ENCODE measurements at regions not wholly inside any gene's neighbourhood (a gene's known extent, or its start where the extent isn't known, plus 50 kb on each side); places are given as distances from the start of the nearest gene placed in this dataset.
A peak's percentile ranks its signal among the peaks of the same experiment; 100 is the strongest.

DNA sequence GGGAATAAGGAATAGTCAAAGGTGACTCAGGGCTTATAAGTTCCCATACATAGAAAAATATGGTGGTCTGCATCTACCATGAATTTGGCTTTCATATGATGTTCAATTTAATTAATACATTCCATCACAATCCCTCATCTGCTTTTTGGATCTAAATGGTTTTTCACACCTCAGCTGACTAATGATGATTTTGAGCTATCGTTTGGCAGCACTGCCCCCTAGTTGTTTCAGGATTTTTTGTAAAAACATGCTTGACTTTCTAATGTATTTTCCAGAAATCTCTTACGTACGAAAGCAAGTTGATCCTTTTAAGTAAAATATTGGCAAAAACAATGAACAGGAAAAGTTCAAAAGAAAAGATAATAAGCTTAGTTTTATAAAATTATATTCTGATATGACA, 408.6 kb upstream of the ADGRB3 start (continued):
- TF ChIP-seq RAD21 (CRISPR knock-in tag; conservative IDR thresholded peaks at IDR 0.05 in 1 of 2, IDR thresholded peaks at IDR 0.05 in 1 of 2), result peak; percentile 68 to 89
- TF ChIP-seq, protein P1, sequence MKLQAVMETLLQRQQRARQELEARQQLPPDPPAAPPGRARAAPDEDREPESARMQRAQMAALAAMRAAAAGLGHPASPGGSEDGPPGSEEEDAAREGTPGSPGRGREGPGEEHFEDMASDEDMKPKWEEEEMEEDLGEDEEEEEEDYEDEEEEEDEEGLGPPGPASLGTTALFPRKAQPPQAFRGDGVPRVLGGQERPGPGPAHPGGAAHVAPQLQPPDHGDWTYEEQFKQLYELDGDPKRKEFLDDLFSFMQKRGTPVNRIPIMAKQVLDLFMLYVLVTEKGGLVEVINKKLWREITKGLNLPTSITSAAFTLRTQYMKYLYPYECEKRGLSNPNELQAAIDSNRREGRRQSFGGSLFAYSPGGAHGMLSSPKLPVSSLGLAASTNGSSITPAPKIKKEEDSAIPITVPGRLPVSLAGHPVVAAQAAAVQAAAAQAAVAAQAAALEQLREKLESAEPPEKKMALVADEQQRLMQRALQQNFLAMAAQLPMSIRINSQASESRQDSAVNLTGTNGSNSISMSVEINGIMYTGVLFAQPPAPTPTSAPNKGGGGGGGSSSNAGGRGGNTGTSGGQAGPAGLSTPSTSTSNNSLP (IDR thresholded peaks at IDR 0.05; ENCODE audit: borderline replicate concordance, low read depth, low read length), result peak; percentile 75; the same call in 1 of the 2 replicates
- peak; percentile 36; the same call in 1 of the 2 replicates for TF ChIP-seq L3MBTL2 (IDR thresholded peaks at IDR 0.05)
- TF ChIP-seq FOSL1 (tag; conservative IDR thresholded peaks at IDR 0.05), result 0 out of 2 replicates have a peak, but pooled peaks have one; percentile 10
- TF ChIP-seq SOX6 (IDR thresholded peaks at IDR 0.05), result 0 out of 2 replicates have a peak, but pooled peaks have one; percentile 12
- no peak for TF ChIP-seq SMAD1 (IDR thresholded peaks at IDR 0.05; ENCODE audit: low read depth, low read length, partially characterized antibody)
- no peak for TF ChIP-seq CBX3 (IDR thresholded peaks at IDR 0.05; ENCODE audit: borderline replicate concordance in 1 of 2, low read length in 2 of 2)
- peak; percentile 50 for TF ChIP-seq NFE2 (IDR thresholded peaks at IDR 0.05; ENCODE audit: low read depth)
- no peak for TF ChIP-seq BRD9 (IDR thresholded peaks at IDR 0.05; ENCODE audit: low read depth, partially characterized antibody)
- no peak for TF ChIP-seq RBFOX2 (IDR thresholded peaks at IDR 0.05; ENCODE audit: low read depth, low read length)
- TF ChIP-seq SMC3 (conservative IDR thresholded peaks at IDR 0.05; ENCODE audit: insufficient read depth, low read depth, low read length), result peak; percentile 41; the same call in 1 of the 2 replicates
- TF ChIP-seq, protein P2, sequence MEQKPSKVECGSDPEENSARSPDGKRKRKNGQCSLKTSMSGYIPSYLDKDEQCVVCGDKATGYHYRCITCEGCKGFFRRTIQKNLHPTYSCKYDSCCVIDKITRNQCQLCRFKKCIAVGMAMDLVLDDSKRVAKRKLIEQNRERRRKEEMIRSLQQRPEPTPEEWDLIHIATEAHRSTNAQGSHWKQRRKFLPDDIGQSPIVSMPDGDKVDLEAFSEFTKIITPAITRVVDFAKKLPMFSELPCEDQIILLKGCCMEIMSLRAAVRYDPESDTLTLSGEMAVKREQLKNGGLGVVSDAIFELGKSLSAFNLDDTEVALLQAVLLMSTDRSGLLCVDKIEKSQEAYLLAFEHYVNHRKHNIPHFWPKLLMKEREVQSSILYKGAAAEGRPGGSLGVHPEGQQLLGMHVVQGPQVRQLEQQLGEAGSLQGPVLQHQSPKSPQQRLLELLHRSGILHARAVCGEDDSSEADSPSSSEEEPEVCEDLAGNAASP (IDR thresholded peaks at IDR 0.05), result no peak
- TF ChIP-seq WHSC1 (IDR thresholded peaks at IDR 0.05; ENCODE audit: low read length), result no peak
- no peak for TF ChIP-seq ZNF717 (CRISPR knock-in tag; IDR thresholded peaks at IDR 0.05)
- TF ChIP-seq, protein P3, sequence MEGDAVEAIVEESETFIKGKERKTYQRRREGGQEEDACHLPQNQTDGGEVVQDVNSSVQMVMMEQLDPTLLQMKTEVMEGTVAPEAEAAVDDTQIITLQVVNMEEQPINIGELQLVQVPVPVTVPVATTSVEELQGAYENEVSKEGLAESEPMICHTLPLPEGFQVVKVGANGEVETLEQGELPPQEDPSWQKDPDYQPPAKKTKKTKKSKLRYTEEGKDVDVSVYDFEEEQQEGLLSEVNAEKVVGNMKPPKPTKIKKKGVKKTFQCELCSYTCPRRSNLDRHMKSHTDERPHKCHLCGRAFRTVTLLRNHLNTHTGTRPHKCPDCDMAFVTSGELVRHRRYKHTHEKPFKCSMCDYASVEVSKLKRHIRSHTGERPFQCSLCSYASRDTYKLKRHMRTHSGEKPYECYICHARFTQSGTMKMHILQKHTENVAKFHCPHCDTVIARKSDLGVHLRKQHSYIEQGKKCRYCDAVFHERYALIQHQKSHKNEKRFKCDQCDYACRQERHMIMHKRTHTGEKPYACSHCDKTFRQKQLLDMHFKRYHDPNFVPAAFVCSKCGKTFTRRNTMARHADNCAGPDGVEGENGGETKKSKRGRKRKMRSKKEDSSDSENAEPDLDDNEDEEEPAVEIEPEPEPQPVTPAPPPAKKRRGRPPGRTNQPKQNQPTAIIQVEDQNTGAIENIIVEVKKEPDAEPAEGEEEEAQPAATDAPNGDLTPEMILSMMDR (IDR thresholded peaks at IDR 0.05 in 2 of 3, conservative IDR thresholded peaks at IDR 0.05 in 1 of 3; ENCODE audit: insufficient read depth in 2 of 3, low read depth in 1 of 3, low read length in 3 of 3), result peak; percentile 19 to 59 (median 48); a peak in 4 of 6 replicates
- no peak for TF ChIP-seq CTBP1 (IDR thresholded peaks at IDR 0.05; ENCODE audit: borderline replicate concordance)
- TF ChIP-seq POLR3G (IDR thresholded peaks at IDR 0.05; ENCODE audit: extremely low read depth, insufficient read length, insufficient replicate concordance), result no peak
- TF ChIP-seq ZNF146 (CRISPR knock-in tag; IDR thresholded peaks at IDR 0.05; ENCODE audit: unreplicated experiment), result no peak
- TF ChIP-seq, protein P4, sequence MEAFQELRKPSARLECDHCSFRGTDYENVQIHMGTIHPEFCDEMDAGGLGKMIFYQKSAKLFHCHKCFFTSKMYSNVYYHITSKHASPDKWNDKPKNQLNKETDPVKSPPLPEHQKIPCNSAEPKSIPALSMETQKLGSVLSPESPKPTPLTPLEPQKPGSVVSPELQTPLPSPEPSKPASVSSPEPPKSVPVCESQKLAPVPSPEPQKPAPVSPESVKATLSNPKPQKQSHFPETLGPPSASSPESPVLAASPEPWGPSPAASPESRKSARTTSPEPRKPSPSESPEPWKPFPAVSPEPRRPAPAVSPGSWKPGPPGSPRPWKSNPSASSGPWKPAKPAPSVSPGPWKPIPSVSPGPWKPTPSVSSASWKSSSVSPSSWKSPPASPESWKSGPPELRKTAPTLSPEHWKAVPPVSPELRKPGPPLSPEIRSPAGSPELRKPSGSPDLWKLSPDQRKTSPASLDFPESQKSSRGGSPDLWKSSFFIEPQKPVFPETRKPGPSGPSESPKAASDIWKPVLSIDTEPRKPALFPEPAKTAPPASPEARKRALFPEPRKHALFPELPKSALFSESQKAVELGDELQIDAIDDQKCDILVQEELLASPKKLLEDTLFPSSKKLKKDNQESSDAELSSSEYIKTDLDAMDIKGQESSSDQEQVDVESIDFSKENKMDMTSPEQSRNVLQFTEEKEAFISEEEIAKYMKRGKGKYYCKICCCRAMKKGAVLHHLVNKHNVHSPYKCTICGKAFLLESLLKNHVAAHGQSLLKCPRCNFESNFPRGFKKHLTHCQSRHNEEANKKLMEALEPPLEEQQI (IDR thresholded peaks at IDR 0.05), result peak; percentile 54; the same call in 1 of the 2 replicates
- no peak for TF ChIP-seq CAMTA2 (CRISPR knock-in tag; conservative IDR thresholded peaks at IDR 0.05)
- peak; percentile 64 for TF ChIP-seq DACH1 (IDR thresholded peaks at IDR 0.05; ENCODE audit: partially characterized antibody)

Measured in K562 (cell line).